Erythroblast (primary cell): ENCODE measurements at regions not wholly inside any gene's neighbourhood (a gene's known extent, or its start where the extent isn't known, plus 50 kb on each side); places are given as distances from the start of the nearest gene placed in this dataset.

ENCODE experiments used
- DNase-seq, 2 experiments: peaks; one replicate each; lab custom pipeline; 2025; lab: John Stamatoyannopoulos, UW
- GATA1 ChIP-seq: IDR thresholded peaks from 2 replicates; pipeline ENCODE4 v1.6.1; 2011; ENCODE audit warnings: low read depth, mild to moderate bottlenecking, control low read depth, low read length, moderate library complexity
- POLR2A ChIP-seq: IDR thresholded peaks from 2 replicates; pipeline ENCODE4 v1.6.1; 2011; ENCODE audit warnings: mild to moderate bottlenecking, low read length

GRCh38 chr16:85333744-85334640 lies 221.7 kb upstream of the CIBAR2 start:
- no peak for TF ChIP-seq POLR2A
- no peak for DNase-seq

- peak; percentile 40 to 73 for DNase-seq
- TF ChIP-seq POLR2A (no peak), GATA1 (no peak)
Observed at GRCh38 chr16:85334718-85335583, 222.7 kb upstream of the CIBAR2 start.

- TF ChIP-seq POLR2A, result no peak
- TF ChIP-seq GATA1, result no peak
- DNase-seq, result peak; percentile 28 to 32
Observed at GRCh38 chr16:85335584-85336491, 223.6 kb upstream of the CIBAR2 start.

- no peak for TF ChIP-seq GATA1
- no peak for DNase-seq
Observed at GRCh38 chr16:85337910-85338637, 225.8 kb upstream of the CIBAR2 start.

GRCh38 chr16:85338638-85338982 lies 226.3 kb upstream of the CIBAR2 start:
- DNase-seq, result no peak
- TF ChIP-seq POLR2A (no peak), GATA1 (no peak)

- TF ChIP-seq POLR2A (no peak), GATA1 (no peak)
- DNase-seq, result no peak
Observed at GRCh38 chr16:85338989-85339685, 226.9 kb upstream of the CIBAR2 start.

GRCh38 chr16:85341972-85342695 lies 229.9 kb upstream of the CIBAR2 start:
- TF ChIP-seq POLR2A (no peak), GATA1 (no peak)
- DNase-seq, result no peak

GRCh38 chr16:85344502-85345128 lies 232.3 kb upstream of the CIBAR2 start:
- TF ChIP-seq POLR2A, result no peak
- TF ChIP-seq GATA1, result no peak
- DNase-seq, result no peak

- TF ChIP-seq GATA1 (no peak), POLR2A (no peak)
- DNase-seq, result no peak
Observed at GRCh38 chr16:85345129-85345639, 232.9 kb upstream of the CIBAR2 start.

- DNase-seq, result no peak
- TF ChIP-seq GATA1 (no peak), POLR2A (no peak)
Observed at GRCh38 chr16:85346404-85347212, 234.3 kb upstream of the CIBAR2 start.
